Parathyroid adenoma (tissue), 2 donors: ENCODE measurements at regions not wholly inside any gene's neighbourhood (a gene's known extent, or its start where the extent isn't known, plus 50 kb on each side); places are given as distances from the start of the nearest gene placed in this dataset.

Source experiments
- H2AFZ ChIP-seq: fragments of 300-600 bp; sonication (generic); one replicate; pipeline ENCODE4 v1.7.0; 2017; ENCODE audit warnings: antibody characterized with exemption, mild to moderate bottlenecking
- H3K27ac ChIP-seq: fragments of 300-600 bp; sonication (generic); one replicate; pipeline ENCODE4 v1.7.0; 2017
- H3K27me3 ChIP-seq: fragments of 300-600 bp; sonication (generic); one replicate; pipeline ENCODE4 v1.7.0; 2017; ENCODE audit warnings: low read length; ENCODE audit not compliant: control insufficient read depth, insufficient read depth
- H3K36me3 ChIP-seq: fragments of 300-600 bp; sonication (generic); one replicate; pipeline ENCODE4 v1.7.0; 2017; ENCODE audit warnings: low read length; ENCODE audit not compliant: control insufficient read depth, insufficient read depth
- H3K4me1 ChIP-seq: fragments of 300-600 bp; sonication (generic); one replicate; pipeline ENCODE4 v1.7.0; 2017; ENCODE audit warnings: control low read depth
- H3K4me2 ChIP-seq: fragments of 300-600 bp; sonication (generic); one replicate; pipeline ENCODE4 v1.7.0; 2017; ENCODE audit warnings: low read length
- H3K4me3 ChIP-seq: fragments of 300-600 bp; sonication (generic); one replicate; pipeline ENCODE4 v1.7.0; 2017; ENCODE audit warnings: low read depth, low read length
- H3K79me2 ChIP-seq: fragments of 300-600 bp; sonication (generic); one replicate; pipeline ENCODE4 v1.7.0; 2017; ENCODE audit warnings: control low read depth
- H3K9ac ChIP-seq: fragments of 300-600 bp; sonication (generic); one replicate; pipeline ENCODE4 v1.7.0; 2017; ENCODE audit warnings: mild to moderate bottlenecking
- H3K9me3 ChIP-seq: fragments of 300-600 bp; sonication (generic); one replicate; pipeline ENCODE4 v1.7.0; 2017; ENCODE audit warnings: low read length; ENCODE audit not compliant: control insufficient read depth
- TF ChIP-seq, protein P1 (sequence below): fragments of 300-600 bp; sonication (generic); IDR thresholded peaks from one replicate; pipeline ENCODE4 v1.7.0; 2017; ENCODE audit warnings: antibody characterized with exemption, mild to moderate bottlenecking
- donor health status: primary hyperparathyroidism.

DNA sequence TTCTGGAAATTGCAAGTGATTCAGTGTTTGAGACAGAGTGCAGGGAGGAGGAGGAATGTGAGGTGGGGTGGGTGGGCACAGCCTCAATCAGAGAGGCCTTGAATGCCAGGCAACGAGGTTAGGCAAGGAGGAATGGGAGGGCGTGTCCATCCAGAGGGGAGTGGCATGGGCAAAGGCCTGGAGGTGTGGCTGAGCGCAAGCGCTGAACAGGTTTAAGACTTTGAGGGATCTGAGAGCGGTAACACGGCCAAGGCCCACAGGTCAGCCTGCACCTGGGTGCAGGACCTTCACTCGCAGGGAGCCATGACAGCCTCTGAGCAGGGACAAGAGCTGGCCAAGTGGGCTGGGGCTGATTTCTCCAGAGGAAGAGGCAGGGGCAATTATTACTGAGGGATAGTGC lies 125.9 kb downstream of the TPRA1 start:
- TF ChIP-seq, protein P1, sequence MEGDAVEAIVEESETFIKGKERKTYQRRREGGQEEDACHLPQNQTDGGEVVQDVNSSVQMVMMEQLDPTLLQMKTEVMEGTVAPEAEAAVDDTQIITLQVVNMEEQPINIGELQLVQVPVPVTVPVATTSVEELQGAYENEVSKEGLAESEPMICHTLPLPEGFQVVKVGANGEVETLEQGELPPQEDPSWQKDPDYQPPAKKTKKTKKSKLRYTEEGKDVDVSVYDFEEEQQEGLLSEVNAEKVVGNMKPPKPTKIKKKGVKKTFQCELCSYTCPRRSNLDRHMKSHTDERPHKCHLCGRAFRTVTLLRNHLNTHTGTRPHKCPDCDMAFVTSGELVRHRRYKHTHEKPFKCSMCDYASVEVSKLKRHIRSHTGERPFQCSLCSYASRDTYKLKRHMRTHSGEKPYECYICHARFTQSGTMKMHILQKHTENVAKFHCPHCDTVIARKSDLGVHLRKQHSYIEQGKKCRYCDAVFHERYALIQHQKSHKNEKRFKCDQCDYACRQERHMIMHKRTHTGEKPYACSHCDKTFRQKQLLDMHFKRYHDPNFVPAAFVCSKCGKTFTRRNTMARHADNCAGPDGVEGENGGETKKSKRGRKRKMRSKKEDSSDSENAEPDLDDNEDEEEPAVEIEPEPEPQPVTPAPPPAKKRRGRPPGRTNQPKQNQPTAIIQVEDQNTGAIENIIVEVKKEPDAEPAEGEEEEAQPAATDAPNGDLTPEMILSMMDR, result no peak
- Histone ChIP-seq H3K9me3 (no peaks in the 10 kb centered on the region), H2AFZ (no peak overlapping the region), H3K27me3 (no peaks in the 10 kb centered on the region), H3K36me3 (no peaks in the 10 kb centered on the region), H3K79me2 (no peaks in the 10 kb centered on the region), H3K9ac (no peak overlapping the region), H3K4me3 (no peak overlapping the region), H3K4me2 (no peak overlapping the region), H3K27ac (no peak overlapping the region), H3K4me1 (no peaks in the 10 kb centered on the region)

DNA sequence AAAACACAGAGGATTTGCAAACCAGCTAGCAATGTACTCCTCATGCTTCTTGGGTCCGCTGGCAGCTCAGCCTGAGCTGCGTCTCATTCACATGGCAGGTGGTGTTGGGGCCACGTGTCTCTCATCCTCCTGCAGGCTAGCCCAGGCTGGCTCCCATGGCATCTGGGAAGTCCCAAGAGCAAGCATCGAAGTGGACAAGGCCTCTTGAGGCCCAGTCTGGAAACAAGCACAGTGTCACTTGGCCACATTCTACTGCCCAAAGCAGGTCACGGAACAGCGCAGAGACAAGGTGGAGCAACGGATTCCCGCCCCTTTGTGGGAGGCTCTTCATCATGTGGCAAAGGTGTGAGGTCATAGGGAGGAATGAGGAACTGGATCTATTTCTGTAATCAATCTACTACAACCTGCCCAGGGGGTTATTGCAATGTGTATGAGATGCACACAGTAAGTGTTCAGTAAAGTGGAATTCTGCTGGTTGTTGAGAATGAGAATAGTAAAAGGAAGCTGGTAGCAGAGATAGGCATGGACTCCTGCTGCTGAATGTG lies 128.3 kb downstream of the TPRA1 start:
- TF ChIP-seq, protein P1, result no peak
- Histone ChIP-seq H3K36me3 (no peaks in the 10 kb centered on the region), H3K9ac (no peak overlapping the region), H3K9me3 (no peaks in the 10 kb centered on the region), H3K79me2 (no peaks in the 10 kb centered on the region), H2AFZ (no peak overlapping the region), H3K27me3 (no peaks in the 10 kb centered on the region), H3K27ac (no peak overlapping the region), H3K4me1 (no peaks in the 10 kb centered on the region), H3K4me2 (no peak overlapping the region), H3K4me3 (no peak overlapping the region)

DNA sequence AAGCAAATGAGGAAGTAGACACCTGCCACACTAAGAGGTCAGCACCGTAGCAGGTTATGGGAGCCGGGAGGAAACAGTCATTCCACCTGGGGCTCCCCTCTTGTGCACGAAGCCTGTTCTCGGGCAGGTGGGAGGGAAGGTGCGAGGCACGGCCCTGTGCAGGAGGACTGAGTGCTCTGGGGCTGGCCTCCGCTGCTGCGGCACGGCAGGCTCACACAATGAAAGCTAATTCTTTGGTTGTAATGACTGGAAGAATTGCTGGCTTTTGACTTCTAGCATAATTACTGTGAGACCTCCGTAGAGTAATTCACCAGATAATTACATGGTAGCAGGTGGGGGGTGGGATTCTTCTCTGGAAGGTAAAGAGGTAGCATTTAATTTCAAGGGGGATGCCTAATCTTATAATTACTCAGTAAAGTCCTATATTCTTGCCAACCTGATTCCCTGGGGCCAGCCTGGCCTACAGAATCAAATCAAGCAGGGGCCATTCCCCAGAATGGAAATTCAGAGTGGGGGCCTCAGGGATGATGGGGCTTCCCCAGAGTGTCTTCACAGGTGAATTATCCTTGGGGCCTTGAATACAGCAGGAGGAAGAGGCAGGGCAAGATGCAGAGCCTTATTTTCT lies 129.1 kb downstream of the TPRA1 start:
- no peaks in the 10 kb centered on the region for H3K79me2 ChIP-seq
- no peaks in the 10 kb centered on the region for H3K9me3 ChIP-seq
- H3K4me3 ChIP-seq, result no peak overlapping the region
- no peaks in the 10 kb centered on the region for H3K36me3 ChIP-seq
- H3K27me3 ChIP-seq, result no peaks in the 10 kb centered on the region
- no peak overlapping the region for H3K27ac ChIP-seq
- TF ChIP-seq, protein P1, result no peak
- H3K4me1 ChIP-seq, result no peaks in the 10 kb centered on the region
- no peak overlapping the region for H3K9ac ChIP-seq
- no peak overlapping the region for H3K4me2 ChIP-seq
- H2AFZ ChIP-seq, result no peak overlapping the region

DNA sequence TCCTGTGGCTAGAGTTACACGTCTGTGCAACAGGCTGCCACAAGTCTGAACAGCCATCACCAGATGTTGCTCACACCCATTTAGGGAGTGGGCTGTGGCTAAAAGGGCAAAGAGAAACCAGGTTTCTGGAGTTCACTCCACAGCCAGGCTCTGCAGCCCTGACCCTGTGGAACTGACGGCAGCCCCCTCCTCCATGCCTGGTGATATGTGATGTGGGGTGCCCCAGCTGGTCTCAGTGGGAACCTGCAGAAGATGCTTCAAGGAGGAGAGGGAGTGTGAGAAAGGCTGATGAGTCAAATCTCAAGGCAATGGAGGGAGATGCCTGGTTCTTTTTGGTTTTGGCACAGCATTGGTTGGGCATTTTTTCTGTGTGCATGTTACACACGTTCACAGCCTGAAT lies 130.6 kb downstream of the TPRA1 start:
- Histone ChIP-seq H3K36me3 (no peaks in the 10 kb centered on the region), H3K9ac (no peak overlapping the region), H3K9me3 (no peaks in the 10 kb centered on the region), H3K27me3 (no peaks in the 10 kb centered on the region), H3K27ac (no peak overlapping the region), H3K4me3 (no peak overlapping the region), H3K79me2 (no peaks in the 10 kb centered on the region), H2AFZ (no peak overlapping the region), H3K4me2 (no peak overlapping the region), H3K4me1 (no peaks in the 10 kb centered on the region)
- TF ChIP-seq, protein P1, result no peak
